HepG2 (cell line): ENCODE measurements at regions not wholly inside any gene's neighbourhood (a gene's known extent, or its start where the extent isn't known, plus 50 kb on each side); places are given as distances from the start of the nearest gene placed in this dataset.

Experiments
- CBX5 ChIP-seq: sonication (generic); formaldehyde crosslinking; IDR thresholded peaks from 2 replicates; pipeline ENCODE4 v1.4.0; 2020; ENCODE audit warnings: missing genetic modification reagents, borderline replicate concordance
- HNRNPK ChIP-seq: fragments of 200-400 bp; formaldehyde crosslinking; IDR thresholded peaks from 2 replicates; pipeline ENCODE4 v1.6.1; 2018; ENCODE audit warnings: low read length, low read depth, moderate library complexity, mild to moderate bottlenecking; ENCODE audit not compliant: poor library complexity, severe bottlenecking
- IKZF1 ChIP-seq: fragments of 450-650 bp; IDR thresholded peaks from 2 replicates; pipeline ENCODE4 v1.7.1; 2016
- IRF1 ChIP-seq: sonication (generic); formaldehyde crosslinking; IDR thresholded peaks from 2 replicates; pipeline ENCODE4 v1.4.0; 2020; ENCODE audit warnings: low read depth, mild to moderate bottlenecking, missing genetic modification reagents
- JUN ChIP-seq: sonication (generic); formaldehyde crosslinking; IDR thresholded peaks from 2 replicates; pipeline ENCODE4 v1.4.0; 2020; ENCODE audit warnings: mild to moderate bottlenecking, missing genetic modification reagents

- TF ChIP-seq IKZF1 (no peak), JUN (CRISPR knock-in tag) (no peak), CBX5 (CRISPR knock-in tag) (no peak), IRF1 (no peak), HNRNPK (no peak)
Observed at GRCh38 chr6:168925671-168926070, 328.0 kb downstream of the THBS2 start.
